Stimulated activated CD4-positive, alpha-beta T cell treated with anti-CD3 and anti-CD28 coated beads, TNF-alpha, amount 100 ng/mL, for 1 hour (primary cell): ENCODE measurements at regions not wholly inside any gene's neighbourhood (a gene's known extent, or its start where the extent isn't known, plus 50 kb on each side); places are given as distances from the start of the nearest gene placed in this dataset.
"Not testable (repeated sequence)": the region's sequence is repeated elsewhere in the genome, so short reads cannot be mapped to it uniquely, and the experiment has no call there.

Source experiments
- DNase-seq, 3 donors: peaks; one replicate each; pipeline ENCODE4 v3.0.0-alpha.2; 2020; ENCODE audit warnings: low read depth in 3 of 3, low spot score in 1 of 3

DNA sequence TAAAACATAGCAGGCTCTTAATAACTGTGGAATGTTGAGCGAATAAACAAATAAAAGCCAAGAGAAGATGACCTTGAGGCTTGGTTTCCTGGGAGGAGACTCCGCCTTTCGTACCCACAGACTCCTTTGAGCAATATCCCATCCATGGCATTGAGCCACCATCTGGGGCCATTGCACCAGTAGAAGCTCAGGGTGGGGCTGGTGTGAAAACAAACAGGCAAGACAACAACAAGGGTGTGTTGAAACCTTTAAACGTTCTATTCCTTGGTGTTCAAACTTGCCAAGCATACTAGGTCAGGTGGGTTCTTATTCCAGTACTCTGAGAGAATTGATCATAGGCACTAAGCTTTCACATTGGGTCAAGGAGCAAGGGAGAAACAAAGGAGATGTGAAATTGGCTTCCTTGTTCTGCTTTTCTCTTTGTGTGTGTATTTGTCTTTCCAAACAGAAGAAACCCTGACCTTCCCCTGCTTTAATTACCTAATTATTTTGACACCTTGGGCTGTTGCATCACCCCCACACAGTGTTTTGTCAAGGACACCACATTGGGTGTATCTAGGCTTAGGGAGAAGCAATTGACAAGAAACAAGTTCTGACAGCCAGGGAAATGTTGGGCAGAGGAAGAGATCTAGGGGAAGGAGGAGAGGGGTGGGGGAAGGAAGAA is 105.1 kb upstream of the BCL6 start:
- DNase-seq, result no peak

DNA sequence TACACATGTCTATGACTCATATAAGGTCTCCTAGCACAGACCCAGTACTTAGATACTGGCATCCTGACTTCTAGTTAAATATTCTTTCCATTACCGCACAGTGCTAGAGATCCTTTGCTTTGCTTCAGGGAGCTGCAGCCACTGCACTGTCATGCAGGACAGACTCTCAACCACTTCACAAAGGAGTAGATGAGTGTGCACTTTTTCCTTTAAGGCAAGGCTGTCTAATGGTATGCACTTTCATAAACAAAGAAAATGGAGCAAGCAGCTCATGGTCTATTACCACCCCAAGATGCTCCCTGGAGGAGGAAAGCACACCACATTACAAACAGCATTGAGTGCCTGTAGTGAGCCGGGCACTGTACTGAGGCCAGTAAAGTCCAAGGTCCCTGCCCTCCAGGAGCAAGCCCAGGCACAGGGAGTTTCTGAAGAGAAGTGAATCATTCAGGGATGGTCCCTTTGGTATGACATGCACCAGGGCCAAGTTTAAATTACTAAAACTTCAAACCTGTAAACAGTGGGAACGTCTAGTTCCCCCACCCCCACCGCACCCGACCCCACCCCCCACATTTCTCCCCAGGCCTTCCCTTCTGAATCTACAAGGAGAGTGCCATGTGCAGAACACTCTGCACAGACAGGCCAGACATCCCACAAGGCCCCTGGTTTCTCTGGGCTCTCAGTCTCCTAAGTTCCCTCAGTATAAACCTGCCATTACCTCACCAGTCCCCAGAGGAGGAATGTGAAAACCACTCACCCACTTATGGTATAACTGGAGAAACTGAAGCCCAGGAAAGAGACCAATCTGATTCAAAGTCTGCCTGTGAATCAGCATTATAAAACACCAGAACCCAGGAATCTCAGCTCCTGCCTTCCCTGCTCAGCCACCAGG is 107.8 kb upstream of the BCL6 start:
- DNase-seq, result no peak

GRCh38 chr3:187855131-187855530 is 109.9 kb upstream of the BCL6 start:
- no peak for DNase-seq

DNA sequence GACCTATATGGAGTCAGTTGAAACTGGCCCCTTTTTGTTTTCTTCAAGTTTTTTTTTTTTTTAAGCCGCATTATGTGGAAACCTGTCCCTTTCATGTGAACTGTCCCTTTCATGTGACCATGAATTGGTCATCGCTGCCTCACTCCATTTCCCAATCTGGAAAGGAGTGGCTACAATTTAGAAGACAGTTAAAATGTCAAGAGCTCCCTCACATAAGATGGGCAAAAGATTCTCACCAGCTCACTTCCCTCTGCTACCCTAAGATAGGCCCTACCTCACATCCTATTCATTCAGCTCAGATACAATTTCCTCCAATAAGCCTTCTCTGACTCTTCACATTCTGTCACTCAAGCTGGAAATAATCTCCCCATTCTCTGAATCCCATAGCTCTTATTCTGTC is 111.3 kb upstream of the BCL6 start:
- DNase-seq, result no peak

- DNase-seq, result no peak
Observed at GRCh38 chr3:187858041-187858440, 112.8 kb upstream of the BCL6 start.

- DNase-seq, result no peak
Observed at GRCh38 chr3:187858711-187859110, 113.4 kb upstream of the BCL6 start.

DNA sequence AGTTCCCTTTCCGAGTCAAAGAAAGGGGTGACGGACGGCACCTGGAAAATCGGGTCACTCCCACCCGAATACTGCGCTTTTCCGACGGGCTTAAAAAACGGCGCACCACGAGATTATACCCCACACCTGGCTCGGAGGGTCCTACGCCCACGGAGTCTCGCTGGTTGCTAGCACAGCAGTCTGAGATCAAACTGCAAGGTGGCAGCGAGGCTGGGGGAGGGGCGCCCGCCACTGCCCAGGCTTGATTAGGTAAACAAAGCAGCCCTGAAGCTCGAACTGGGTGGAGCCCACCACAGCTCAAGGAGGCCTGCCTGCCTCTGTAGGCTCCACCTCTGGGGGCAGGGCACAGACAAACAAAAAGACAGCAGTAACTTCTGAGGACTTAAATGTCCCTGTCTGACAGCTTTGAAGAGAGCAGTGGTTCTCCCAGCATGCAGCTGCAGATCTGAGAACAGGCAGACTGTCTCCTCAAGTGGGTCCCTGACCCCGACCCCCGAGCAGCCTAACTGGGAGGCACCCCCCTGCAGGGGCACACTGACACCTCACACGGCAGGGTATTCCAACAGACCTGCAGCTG is 117.5 kb upstream of the BCL6 start:
- DNase-seq, result not testable (repeated sequence)

- no peak for DNase-seq
Observed at GRCh38 chr3:187870360-187871203, 125.3 kb upstream of the BCL6 start.

DNA sequence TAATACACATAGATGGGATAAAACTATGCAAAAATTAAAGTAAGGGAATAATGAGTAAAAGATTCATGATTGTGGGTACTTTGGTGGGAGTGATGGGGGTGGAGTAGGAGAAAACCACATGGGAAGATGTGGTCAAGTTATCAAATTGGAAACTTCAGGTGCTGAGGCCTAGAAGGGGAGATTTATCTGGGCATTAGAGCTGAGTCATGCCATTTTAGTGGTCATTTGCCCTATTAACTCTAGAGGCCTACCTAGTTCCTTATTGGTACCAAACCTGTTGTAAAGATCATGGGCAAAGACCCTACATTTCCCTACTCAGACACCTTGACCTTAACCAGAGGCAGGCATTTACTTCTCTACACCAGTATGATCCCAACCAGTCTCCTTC is 125.9 kb upstream of the BCL6 start:
- no peak for DNase-seq

GRCh38 chr3:187871848-187872247 is 126.6 kb upstream of the BCL6 start:
- no peak for DNase-seq

DNA sequence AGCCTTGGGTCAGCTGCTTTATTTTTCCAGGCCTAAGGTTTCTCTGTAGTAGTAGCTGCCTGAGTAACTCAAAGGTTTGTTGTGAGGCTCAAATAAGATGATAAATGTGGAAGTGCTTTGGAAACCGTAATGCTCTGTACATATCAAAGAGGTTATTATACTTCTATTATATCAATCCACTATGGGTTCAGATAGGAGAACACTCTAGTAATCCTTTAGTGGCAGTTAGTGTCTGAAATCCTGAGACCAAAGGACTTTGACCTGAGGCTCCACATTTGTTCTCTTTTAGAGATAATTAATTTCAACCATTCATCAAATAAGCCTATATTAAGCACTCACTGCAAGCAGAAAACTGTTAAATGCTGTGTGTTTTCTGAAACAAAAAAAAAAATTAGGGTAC is 128.6 kb upstream of the BCL6 start:
- DNase-seq, result no peak

DNA sequence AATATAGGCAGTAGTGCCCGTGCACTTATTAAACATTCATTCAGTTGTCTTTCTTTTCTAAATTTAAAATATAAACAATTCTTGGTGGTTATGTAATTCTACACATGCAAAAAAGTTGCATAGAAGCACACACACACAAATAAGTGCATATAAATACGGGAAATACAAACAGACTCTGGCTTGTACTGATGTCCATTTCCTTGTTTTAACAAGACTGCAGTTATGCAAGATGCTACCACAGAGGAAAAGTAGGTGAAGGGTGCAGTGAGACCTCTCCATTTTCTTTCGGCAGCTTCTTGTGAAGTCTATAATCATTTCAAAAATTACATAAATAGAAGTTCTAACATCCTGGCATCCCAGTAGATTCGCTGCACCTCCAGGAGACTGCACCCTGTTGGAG is 130.6 kb upstream of the BCL6 start:
- DNase-seq, result no peak

GRCh38 chr3:187878772-187879518 is 133.7 kb upstream of the BCL6 start:
- no peak for DNase-seq

GRCh38 chr3:187880441-187880840 is 135.2 kb upstream of the BCL6 start:
- DNase-seq, result no peak

- DNase-seq, result no peak
Observed at GRCh38 chr3:187880851-187881250, 135.6 kb upstream of the BCL6 start.

DNA sequence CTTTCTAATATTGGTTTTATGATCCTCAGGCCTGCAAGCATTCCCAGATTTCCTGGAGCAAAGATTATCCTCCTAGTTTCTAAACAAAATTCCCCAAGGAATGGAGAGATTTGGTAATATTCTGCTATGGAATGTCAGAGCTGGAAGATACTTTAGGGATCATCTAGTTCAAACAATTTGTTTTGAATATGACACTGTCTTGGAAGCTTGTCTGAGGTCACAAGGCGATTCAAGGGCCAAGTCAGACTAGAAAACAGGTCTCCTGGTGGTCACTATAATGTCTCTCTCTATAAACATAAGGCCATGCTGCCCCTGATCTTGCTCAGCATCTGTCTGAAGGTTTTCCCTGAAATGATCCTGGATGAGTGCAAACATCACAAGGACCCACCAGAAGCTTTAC is 143.4 kb upstream of the BCL6 start:
- no peak for DNase-seq

DNA sequence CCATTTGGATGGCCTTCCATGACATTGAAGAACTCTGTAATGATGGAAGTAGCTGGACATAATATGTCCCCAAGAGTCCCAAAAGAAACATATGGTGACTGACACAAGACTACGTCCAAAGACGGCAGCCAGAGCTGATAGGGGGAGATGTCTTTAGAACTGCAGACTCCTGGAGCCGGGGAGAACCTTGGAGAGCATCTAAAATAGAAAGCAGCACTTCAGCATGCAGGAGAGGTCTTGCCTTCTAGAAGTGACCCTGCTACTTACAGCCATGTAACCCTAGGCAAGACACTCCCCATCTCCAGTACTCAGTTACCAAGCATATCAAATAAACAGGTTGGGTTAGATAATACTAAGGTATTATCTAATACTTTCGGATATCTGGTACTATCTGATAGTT is 143.8 kb upstream of the BCL6 start:
- DNase-seq, result no peak

- no peak for DNase-seq
Observed at GRCh38 chr3:187889601-187890404, 144.5 kb upstream of the BCL6 start.

DNA sequence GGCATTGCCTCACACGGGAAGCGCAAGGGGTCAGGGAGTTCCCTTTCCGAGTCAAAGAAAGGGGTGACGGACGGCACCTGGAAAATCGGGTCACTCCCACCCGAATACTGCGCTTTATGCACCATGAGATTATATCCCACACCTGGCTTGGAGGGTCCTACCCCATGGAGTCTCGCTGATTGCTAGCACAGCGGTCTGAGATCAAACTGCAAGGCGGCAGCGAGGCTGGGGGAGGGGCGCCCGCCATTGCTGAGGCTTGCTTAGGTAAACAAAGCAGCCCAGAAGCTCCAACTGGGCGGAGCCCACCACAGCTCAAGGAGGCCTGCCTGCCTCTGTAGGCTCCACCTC is 145.1 kb upstream of the BCL6 start:
- DNase-seq, result not testable (repeated sequence)

- DNase-seq, result no peak
Observed at GRCh38 chr3:187896646-187897045, 151.4 kb upstream of the BCL6 start.
